GM18870 (cell line): ENCODE measurements at regions not wholly inside any gene's neighbourhood (a gene's known extent, or its start where the extent isn't known, plus 50 kb on each side); places are given as distances from the start of the nearest gene placed in this dataset.

Experiments used
- ATAC-seq: cut with Tn5 transposase; IDR thresholded peaks from one replicate; pipeline ENCODE4 v1.9.1; 2021; ENCODE audit warnings: moderate library complexity; ENCODE audit not compliant: unreplicated experiment

GRCh38 chr7:21028186-21028585 is 241.5 kb upstream of the SP8 start:
- ATAC-seq = no peak

- no peak for ATAC-seq
Observed at GRCh38 chr7:21028599-21028998, 241.9 kb upstream of the SP8 start.

- ATAC-seq = no peak
Observed at GRCh38 chr7:21029006-21029405, 242.3 kb upstream of the SP8 start.

- ATAC-seq = no peak
Observed at GRCh38 chr7:21030237-21030871, 243.7 kb upstream of the SP8 start.

GRCh38 chr7:21041252-21041651 is 254.6 kb upstream of the SP8 start:
- no peak for ATAC-seq

- ATAC-seq = no peak
Observed at GRCh38 chr7:21041666-21042065, 255.0 kb upstream of the SP8 start.

- no peak for ATAC-seq
Observed at GRCh38 chr7:21044384-21044783, 257.7 kb upstream of the SP8 start.

GRCh38 chr7:21044913-21045568 is 258.4 kb upstream of the SP8 start:
- ATAC-seq = no peak

- ATAC-seq = no peak
Observed at GRCh38 chr7:21051865-21052264, 265.2 kb upstream of the SP8 start.

GRCh38 chr7:21054427-21055112 is 267.9 kb upstream of the SP8 start:
- ATAC-seq = no peak

GRCh38 chr7:21059069-21059468 is 272.4 kb upstream of the SP8 start:
- ATAC-seq = no peak

- no peak for ATAC-seq
Observed at GRCh38 chr7:21063106-21063505, 276.4 kb upstream of the SP8 start.

GRCh38 chr7:21064698-21065648 is 278.3 kb upstream of the SP8 start:
- ATAC-seq = no peak

- no peak for ATAC-seq
Observed at GRCh38 chr7:21066221-21066620, 279.5 kb upstream of the SP8 start.

- ATAC-seq = no peak
Observed at GRCh38 chr7:21067216-21067615, 280.5 kb upstream of the SP8 start.

GRCh38 chr7:21070571-21071090 is 283.9 kb upstream of the SP8 start:
- ATAC-seq = no peak

- ATAC-seq = peak; percentile 69
Observed at GRCh38 chr7:21071561-21072501, 285.1 kb upstream of the SP8 start.

- ATAC-seq = no peak
Observed at GRCh38 chr7:21076054-21076453, 289.4 kb upstream of the SP8 start.

GRCh38 chr7:21076574-21076973 is 289.9 kb upstream of the SP8 start:
- no peak for ATAC-seq

GRCh38 chr7:21077602-21078001 is 290.9 kb upstream of the SP8 start:
- no peak for ATAC-seq
